GM23338 (cell line): ENCODE measurements at regions not wholly inside any gene's neighbourhood (a gene's known extent, or its start where the extent isn't known, plus 50 kb on each side); places are given as distances from the start of the nearest gene placed in this dataset.

Experiments
- ATAC-seq: fragments of 200-7000 bp; cut with Tn5 transposase; 3 replicates; pipeline ENCODE4 v1.9.1; 2020
- DNase-seq: peaks from one replicate; pipeline ENCODE4 v3.0.0-alpha.2; 2015; ENCODE audit warnings: low spot score
- H2AFZ ChIP-seq: fragments of 200-600 bp; sonication (generic); 2 replicates; pipeline ENCODE4 v1.8.0; 2016; ENCODE audit warnings: antibody characterized with exemption, mild to moderate bottlenecking, moderate library complexity
- H3F3A ChIP-seq: fragments of 200-600 bp; sonication (generic); replicated peaks from 2 replicates; pipeline ENCODE4 v1.8.0; 2017; ENCODE audit warnings: antibody characterized with exemption, mixed run types, low read depth
- H3K27ac ChIP-seq: fragments of 200-600 bp; sonication (generic); 2 replicates; pipeline ENCODE4 v1.6.1; 2016; ENCODE audit warnings: low read depth
- H3K27me3 ChIP-seq: fragments of 200-600 bp; sonication (generic); 2 replicates; pipeline ENCODE4 v1.8.0; 2016; ENCODE audit warnings: mild to moderate bottlenecking, mixed run types, moderate library complexity; ENCODE audit not compliant: insufficient read depth
- H3K36me3 ChIP-seq: fragments of 200-600 bp; sonication (generic); 2 replicates; pipeline ENCODE4 v1.8.0; 2016; ENCODE audit warnings: mild to moderate bottlenecking; ENCODE audit not compliant: insufficient read depth
- H3K4me1 ChIP-seq: fragments of 200-600 bp; sonication (generic); 2 replicates; pipeline ENCODE4 v1.8.0; 2016; ENCODE audit warnings: mild to moderate bottlenecking, moderate library complexity; ENCODE audit not compliant: insufficient read depth
- H3K4me2 ChIP-seq: fragments of 200-600 bp; sonication (generic); 2 replicates; pipeline ENCODE4 v1.7.1; 2017; ENCODE audit warnings: mixed run types
- H3K4me3 ChIP-seq: fragments of 200-600 bp; sonication (generic); 2 replicates; pipeline ENCODE4 v1.6.1; 2016; ENCODE audit warnings: mixed run types
- H3K79me2 ChIP-seq: fragments of 200-600 bp; sonication (generic); replicated peaks from 2 replicates; pipeline ENCODE4 v1.8.0; 2017; ENCODE audit warnings: mild to moderate bottlenecking; ENCODE audit not compliant: insufficient read depth
- H3K9me2 ChIP-seq: fragments of 200-600 bp; sonication (generic); 2 replicates; pipeline ENCODE4 v1.8.0; 2017; ENCODE audit not compliant: insufficient read depth
- H4K20me1 ChIP-seq: fragments of 200-600 bp; sonication (generic); replicated peaks from 2 replicates; pipeline ENCODE4 v1.8.0; 2017; ENCODE audit warnings: mild to moderate bottlenecking; ENCODE audit not compliant: insufficient read depth
- H3K27ac Mint-ChIP-seq: 2 replicates; pipeline ENCODE4 v1.8.0; 2020; ENCODE audit warnings: inconsistent platforms, mild to moderate bottlenecking, moderate library complexity, mixed read lengths
- H3K27me3 Mint-ChIP-seq: 3 replicates; pipeline ENCODE4 v1.8.0; 2022; ENCODE audit warnings: low read depth, mild to moderate bottlenecking, moderate library complexity, mixed read lengths, inconsistent platforms; ENCODE audit not compliant: insufficient read depth, poor library complexity
- H3K36me3 Mint-ChIP-seq: 3 replicates; pipeline ENCODE4 v1.8.0; 2021; ENCODE audit warnings: low read depth, mild to moderate bottlenecking, inconsistent platforms, moderate library complexity, mixed read lengths
- H3K4me1 Mint-ChIP-seq: 3 replicates; pipeline ENCODE4 v1.8.0; 2020; ENCODE audit warnings: mild to moderate bottlenecking, inconsistent platforms, mixed read lengths
- H3K4me3 Mint-ChIP-seq: 3 replicates; pipeline ENCODE4 v1.8.0; 2021; ENCODE audit warnings: moderate library complexity, mild to moderate bottlenecking, inconsistent platforms, mixed read lengths
- H3K9me3 Mint-ChIP-seq: 3 replicates; pipeline ENCODE4 v1.8.0; 2020; ENCODE audit warnings: moderate library complexity, mild to moderate bottlenecking, inconsistent platforms, mixed read lengths
- CTCF ChIP-seq, 2 experiments: fragments of 200-600 bp in 1 of 2; sonication (generic) in 1 of 2; conservative IDR thresholded peaks; 2 replicates each; pipeline versions ENCODE4 v1.5.1 to v1.6.1; 2016 to 2017; ENCODE audit warnings: antibody characterized with exemption in 2 of 2, low read depth in 2 of 2, mild to moderate bottlenecking in 2 of 2, moderate library complexity in 1 of 2
- EZH2 ChIP-seq: fragments of 200-600 bp; sonication (generic); IDR thresholded peaks from one replicate; pipeline ENCODE4 v1.8.0; 2017; ENCODE audit warnings: antibody characterized with exemption, mild to moderate bottlenecking, low read depth; ENCODE audit not compliant: unreplicated experiment
- EZH2phosphoT487 ChIP-seq: fragments of 200-600 bp; sonication (generic); IDR thresholded peaks from one replicate; pipeline ENCODE4 v1.8.1; 2018; ENCODE audit warnings: antibody characterized with exemption; ENCODE audit not compliant: unreplicated experiment
- JUNB ChIP-seq: IDR thresholded peaks from one replicate; pipeline ENCODE4 v1.6.1; 2016; ENCODE audit warnings: antibody characterized with exemption; ENCODE audit not compliant: unreplicated experiment
- NANOG ChIP-seq: IDR thresholded peaks from 2 replicates; pipeline ENCODE4 v1.6.1; 2016; ENCODE audit warnings: antibody characterized with exemption, borderline replicate concordance
- POLR2AphosphoS5 ChIP-seq: IDR thresholded peaks from 2 replicates; pipeline ENCODE4 v1.6.1; 2016; ENCODE audit warnings: antibody characterized with exemption, low read depth
- ZNF331 ChIP-seq: fragments of 250-450 bp; sonication (Bioruptor Pico); IDR thresholded peaks from 2 replicates; pipeline ENCODE4 v1.5.0; 2020; ENCODE audit warnings: low read depth, mild to moderate bottlenecking, moderate library complexity
- ZNF462 ChIP-seq: fragments of 250-450 bp; sonication (Bioruptor Pico); IDR thresholded peaks from 2 replicates; pipeline ENCODE4 v1.5.0; 2020; ENCODE audit warnings: mild to moderate bottlenecking, moderate library complexity
- TF ChIP-seq, protein P1 (sequence below): IDR thresholded peaks from 2 replicates; pipeline ENCODE4 v1.6.1; 2016; ENCODE audit warnings: antibody characterized with exemption

GRCh38 chr7:96388620-96389383 lies 66.9 kb upstream of the SLC25A13 start:
- H3K9me2 ChIP-seq = no peaks in the 10 kb centered on the region
- H3F3A ChIP-seq = no peaks in the 10 kb centered on the region
- no peak overlapping the region for H2AFZ ChIP-seq
- DNase-seq = peak; percentile 11
- no peak overlapping the region for H3K4me2 ChIP-seq
- TF ChIP-seq NANOG (no peak), JUNB (no peak)
- H3K27me3 ChIP-seq = no peaks in the 10 kb centered on the region; the same call in 1 of the 2 replicates
- Mint-ChIP-seq H3K4me3 (no peak overlapping the region), H3K36me3 (no peaks in the 10 kb centered on the region), H3K27ac (no peak overlapping the region), H3K4me1 (no peaks in the 10 kb centered on the region), H3K27me3 (no peaks in the 10 kb centered on the region), H3K9me3 (no peaks in the 10 kb centered on the region)
- ATAC-seq = no peak
- H4K20me1 ChIP-seq = no peaks in the 10 kb centered on the region
- H3K4me1 ChIP-seq = no peaks in the 10 kb centered on the region
- H3K36me3 ChIP-seq = no peaks in the 10 kb centered on the region
- no peak overlapping the region for H3K27ac ChIP-seq
- no peaks in the 10 kb centered on the region for H3K79me2 ChIP-seq
- H3K4me3 ChIP-seq = no peak overlapping the region

DNA sequence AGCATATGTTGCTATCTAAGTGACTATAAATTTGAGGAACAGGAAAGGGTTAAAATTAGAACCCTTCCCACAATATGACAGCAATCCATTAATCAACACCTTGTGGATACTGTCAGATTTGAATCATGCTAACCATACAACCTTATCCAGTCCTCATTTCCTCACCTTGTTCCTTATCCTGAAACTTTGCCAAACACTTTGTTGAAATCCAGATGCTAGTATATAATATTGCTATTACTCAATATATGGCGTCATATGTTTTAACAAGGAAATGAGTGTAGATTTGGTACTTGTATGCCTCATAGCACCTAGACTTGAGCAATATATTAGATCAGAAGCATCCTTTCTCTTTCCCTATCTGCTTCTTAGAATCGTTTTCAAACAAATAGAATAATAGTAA lies 66.3 kb upstream of the SLC25A13 start:
- Histone ChIP-seq H3K9me2 (no peaks in the 10 kb centered on the region), H3K27me3 (no peaks in the 10 kb centered on the region; the same call in 1 of the 2 replicates), H2AFZ (no peak overlapping the region), H3K4me3 (no peak overlapping the region), H3K27ac (no peak overlapping the region), H3K4me1 (no peaks in the 10 kb centered on the region), H3K4me2 (no peak overlapping the region), H4K20me1 (no peaks in the 10 kb centered on the region), H3K79me2 (no peaks in the 10 kb centered on the region), H3K36me3 (no peaks in the 10 kb centered on the region), H3F3A (no peaks in the 10 kb centered on the region)
- no peak overlapping the region for H3K27ac Mint-ChIP-seq
- DNase-seq (no peak), ATAC-seq (no peak)
- no peaks in the 10 kb centered on the region for H3K9me3 Mint-ChIP-seq
- H3K4me3 Mint-ChIP-seq = no peak overlapping the region
- H3K36me3 Mint-ChIP-seq = no peaks in the 10 kb centered on the region
- no peaks in the 10 kb centered on the region for H3K4me1 Mint-ChIP-seq
- H3K27me3 Mint-ChIP-seq = no peaks in the 10 kb centered on the region
- TF ChIP-seq POLR2AphosphoS5 (no peak), ZNF331 (CRISPR knock-in tag) (no peak), CTCF (conservative IDR thresholded peaks at IDR 0.05; ENCODE audit: low read depth in 2 of 2) (no peak), ZNF462 (CRISPR knock-in tag) (no peak), JUNB (no peak), EZH2 (no peak), EZH2phosphoT487 (no peak)
- TF ChIP-seq, protein P1, sequence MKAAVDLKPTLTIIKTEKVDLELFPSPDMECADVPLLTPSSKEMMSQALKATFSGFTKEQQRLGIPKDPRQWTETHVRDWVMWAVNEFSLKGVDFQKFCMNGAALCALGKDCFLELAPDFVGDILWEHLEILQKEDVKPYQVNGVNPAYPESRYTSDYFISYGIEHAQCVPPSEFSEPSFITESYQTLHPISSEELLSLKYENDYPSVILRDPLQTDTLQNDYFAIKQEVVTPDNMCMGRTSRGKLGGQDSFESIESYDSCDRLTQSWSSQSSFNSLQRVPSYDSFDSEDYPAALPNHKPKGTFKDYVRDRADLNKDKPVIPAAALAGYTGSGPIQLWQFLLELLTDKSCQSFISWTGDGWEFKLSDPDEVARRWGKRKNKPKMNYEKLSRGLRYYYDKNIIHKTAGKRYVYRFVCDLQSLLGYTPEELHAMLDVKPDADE = no peak
